SHP77 treated with DMSO at 0.1 percent for 48 hours (cell line): ENCODE measurements at regions not wholly inside any gene's neighbourhood (a gene's known extent, or its start where the extent isn't known, plus 50 kb on each side); places are given as distances from the start of the nearest gene placed in this dataset.
"Not testable (repeated sequence)": the region's sequence is repeated elsewhere in the genome, so short reads cannot be mapped to it uniquely, and the experiment has no call there.

Source experiments
- DNase-seq: peaks from one replicate; lab custom pipeline; 2025; lab: John Stamatoyannopoulos, UW

- DNase-seq = no peak
Measured at GRCh38 chr4:149203256-149204001, 612.2 kb downstream of the IQCM start.

GRCh38 chr4:149202117-149202516, 613.5 kb downstream of the IQCM start:
- DNase-seq = no peak

- no peak for DNase-seq
Measured at GRCh38 chr4:149199594-149199993, 616.0 kb downstream of the IQCM start.

- no peak for DNase-seq
Measured at GRCh38 chr4:149194061-149194460, 621.6 kb downstream of the IQCM start.

GRCh38 chr4:149187726-149188125, 627.9 kb downstream of the IQCM start:
- no peak for DNase-seq

GRCh38 chr4:149183638-149184037, 632.0 kb downstream of the IQCM start:
- DNase-seq = no peak

GRCh38 chr4:149181459-149181858, 634.2 kb downstream of the IQCM start:
- DNase-seq = not testable (repeated sequence)

- no peak for DNase-seq
Measured at GRCh38 chr4:149176039-149176438, 639.6 kb downstream of the IQCM start.

- no peak for DNase-seq
Measured at GRCh38 chr4:149175549-149175948, 640.1 kb downstream of the IQCM start.

GRCh38 chr4:149173241-149174013, 642.2 kb downstream of the IQCM start:
- no peak for DNase-seq

- no peak for DNase-seq
Measured at GRCh38 chr4:149168645-149169044, 647.0 kb downstream of the IQCM start.

- no peak for DNase-seq
Measured at GRCh38 chr4:149166876-149167275, 648.8 kb downstream of the IQCM start.

- no peak for DNase-seq
Measured at GRCh38 chr4:149166365-149166764, 649.3 kb downstream of the IQCM start.

- DNase-seq = no peak
Measured at GRCh38 chr4:149164282-149164681, 651.4 kb downstream of the IQCM start.

- DNase-seq = no peak
Measured at GRCh38 chr4:149161247-149161646, 654.4 kb downstream of the IQCM start.

GRCh38 chr4:149160370-149160769, 655.3 kb downstream of the IQCM start:
- no peak for DNase-seq

- DNase-seq = no peak
Measured at GRCh38 chr4:149158817-149159216, 656.8 kb downstream of the IQCM start.

GRCh38 chr4:149145803-149146202, 669.8 kb downstream of the IQCM start:
- no peak for DNase-seq

GRCh38 chr4:149144060-149144459, 671.6 kb downstream of the IQCM start:
- DNase-seq = no peak

GRCh38 chr4:149141391-149141790, 674.3 kb downstream of the IQCM start:
- DNase-seq = no peak

- no peak for DNase-seq
Measured at GRCh38 chr4:149140841-149141240, 674.8 kb downstream of the IQCM start.

- DNase-seq = no peak
Measured at GRCh38 chr4:149136951-149137620, 678.6 kb downstream of the IQCM start.

- DNase-seq = no peak
Measured at GRCh38 chr4:149135062-149135461, 680.6 kb downstream of the IQCM start.
